HAP-1 (cell line): ENCODE measurements at regions not wholly inside any gene's neighbourhood (a gene's known extent, or its start where the extent isn't known, plus 50 kb on each side); places are given as distances from the start of the nearest gene placed in this dataset.

Source experiments
- DNase-seq, 2 experiments: peaks; one replicate each; pipeline ENCODE4 v3.0.0-alpha.2; 2016 to 2020; ENCODE audit warnings: low spot score in 2 of 2
- H3K27me3 ChIP-seq: fragments of 250-450 bp; sonication (Bioruptor Pico); 2 replicates; pipeline ENCODE4 v1.5.1; 2020; ENCODE audit warnings: low read depth, mild to moderate bottlenecking, moderate library complexity
- H3K36me3 ChIP-seq: fragments of 250-450 bp; sonication (Bioruptor Pico); replicated peaks from 2 replicates; pipeline ENCODE4 v1.5.1; 2020; ENCODE audit warnings: mild to moderate bottlenecking
- H3K4me1 ChIP-seq: fragments of 250-450 bp; sonication (Bioruptor Pico); 2 replicates; pipeline ENCODE4 v1.5.1; 2020; ENCODE audit warnings: mild to moderate bottlenecking
- H3K4me3 ChIP-seq: fragments of 250-450 bp; sonication (Bioruptor Pico); 2 replicates; pipeline ENCODE4 v1.5.1; 2020; ENCODE audit warnings: mild to moderate bottlenecking, moderate library complexity
- H3K9me3 ChIP-seq: fragments of 250-450 bp; sonication (Bioruptor Pico); 2 replicates; pipeline ENCODE4 v1.5.1; 2020; ENCODE audit warnings: mild to moderate bottlenecking, moderate library complexity
- in situ Hi-C: fragments of 300-500 bp; cut with MboI; formaldehyde crosslinking; loops from 3 replicates; pipeline ENCODE4 v1.14.3; 2020; ENCODE audit warnings: low sequenced_read_pairs, inconsistent platforms, mixed read lengths

- Histone ChIP-seq H3K4me1 (no peaks in the 10 kb centered on the region), H3K27me3 (no peaks in the 10 kb centered on the region), H3K9me3 (no peaks in the 10 kb centered on the region), H3K36me3 (no peaks in the 10 kb centered on the region), H3K4me3 (no peak overlapping the region)
- in situ Hi-C loops: loop anchor here (10.0 kb wide), 1 partner anchor 321 kb away; no protein-coding TSS in a partner anchor
- no peak for DNase-seq
Measured at GRCh38 chr2:134785659-134786430, 52.6 kb upstream of the ACMSD start.

GRCh38 chr2:134788417-134788816 is 50.0 kb upstream of the ACMSD start:
- no peaks in the 10 kb centered on the region for H3K27me3 ChIP-seq
- in situ Hi-C loops: loop anchor here (10.0 kb wide), 1 partner anchor 324 kb away; no protein-coding TSS in a partner anchor
- no peaks in the 10 kb centered on the region for H3K9me3 ChIP-seq
- DNase-seq: no peak
- H3K36me3 ChIP-seq: no peaks in the 10 kb centered on the region
- H3K4me1 ChIP-seq: no peaks in the 10 kb centered on the region
- no peak overlapping the region for H3K4me3 ChIP-seq
